Transverse colon (tissue), 4 donors: ENCODE measurements at regions not wholly inside any gene's neighbourhood (a gene's known extent, or its start where the extent isn't known, plus 50 kb on each side); places are given as distances from the start of the nearest gene placed in this dataset.

ENCODE experiments used
- DNase-seq: peaks from one replicate; pipeline ENCODE4 v3.0.0-alpha.2; 2019
- H3K27ac ChIP-seq, 4 donors: fragments of 200-600 bp; sonication (generic); 2 replicates each; pipeline ENCODE4 v1.5.1; 2016 to 2018; ENCODE audit warnings: inconsistent platforms in 4 of 4
- H3K27me3 ChIP-seq: fragments of 200-600 bp; sonication (generic); 2 replicates; pipeline ENCODE4 v1.5.1; 2017; ENCODE audit warnings: inconsistent platforms
- H3K36me3 ChIP-seq, 4 donors: fragments of 200-600 bp; sonication (generic); 2 replicates each; pipeline ENCODE4 v1.5.1; 2017 to 2019; ENCODE audit warnings: inconsistent platforms in 4 of 4
- H3K4me1 ChIP-seq, 4 donors: fragments of 200-600 bp; sonication (generic); 2 replicates each; pipeline ENCODE4 v1.5.1; 2017 to 2020; ENCODE audit warnings: inconsistent platforms in 4 of 4
- H3K4me3 ChIP-seq, 4 donors: fragments of 200-600 bp; sonication (generic); 1 replicate in 1 of 4; 2 replicates in 3 of 4; pipeline versions ENCODE4 v1.5.1 to v1.6.1; 2017 to 2019; ENCODE audit warnings: inconsistent platforms in 4 of 4
- H3K9me3 ChIP-seq, 2 donors: fragments of 200-600 bp; sonication (generic); 2 replicates each; pipeline ENCODE4 v1.5.1; 2017 to 2019; ENCODE audit warnings: inconsistent platforms in 2 of 2
- CTCF ChIP-seq, 5 experiments: fragments of 200-600 bp in 3 of 5; fragments of 450-650 bp in 2 of 5; sonication (generic) in 3 of 5; IDR thresholded peaks; 1 replicate in 2 of 5; 2 replicates in 3 of 5; pipeline ENCODE4 v1.5.1; 2016 to 2017; ENCODE audit warnings: antibody characterized with exemption in 5 of 5, inconsistent platforms in 3 of 5, mild to moderate bottlenecking in 2 of 5, moderate library complexity in 1 of 5
- EP300 ChIP-seq: sonication (generic); formaldehyde crosslinking; IDR thresholded peaks from one replicate; pipeline ENCODE4 v1.6.1; 2017; ENCODE audit warnings: antibody characterized with exemption, low read depth
- POLR2A ChIP-seq: fragments of 450-650 bp; IDR thresholded peaks from one replicate; pipeline ENCODE4 v1.6.1; 2016; ENCODE audit warnings: antibody characterized with exemption, mild to moderate bottlenecking, moderate library complexity
- POLR2AphosphoS5 ChIP-seq, 3 donors: sonication (generic); formaldehyde crosslinking; IDR thresholded peaks; one replicate each; pipeline ENCODE4 v1.6.1; 2016; ENCODE audit warnings: antibody characterized with exemption in 3 of 3
- WGBS, 2 donors: methylation state at CpG; one replicate each; pipeline ENCODE4 v1.1.5; 2018; ENCODE audit warnings: low coverage in 1 of 2; 5-methylcytosine and 5-hydroxymethylcytosine counted together
- in situ Hi-C, 4 donors: fragments of 200-750 bp; cut with MboI; loops; one replicate each; pipeline versions ENCODE4 v1.15.0 to v1.15.1; 2017; ENCODE audit warnings: low sequenced_read_pairs in 3 of 4, low pct_ligation_motif_present in 1 of 4, low pct_unique_long_range_greater_than_20kb in 1 of 4
- intact Hi-C: fragments of 100-400 bp; cut with DNase I; formaldehyde crosslinking; loops from one replicate; pipeline ENCODE4 v1.15.1; 2023; ENCODE audit warnings: low total_unique reads

GRCh38 chr7:114755856-114756255 is 166.0 kb upstream of the MDFIC start:
- no peak for DNase-seq
- H3K4me3 ChIP-seq, result no peak overlapping the region

GRCh38 chr7:114758661-114759227 is 163.2 kb upstream of the MDFIC start:
- in situ Hi-C loops, result no loop called here
- H3K36me3 ChIP-seq, result no peaks in the 10 kb centered on the region
- no peak overlapping the region for H3K27ac ChIP-seq
- no peaks in the 10 kb centered on the region for H3K27me3 ChIP-seq
- intact Hi-C loops, result no loop called here
- H3K4me1 ChIP-seq, result peaks cover 0 to 7% (median 0%) of the 10 kb centered on the region in 4 donors
- H3K9me3 ChIP-seq, result no peaks in the 10 kb centered on the region
- WGBS, 2 donors, result 65 to 67% methylated on average over 4 of the region's 4 CpGs
- no peak overlapping the region for H3K4me3 ChIP-seq
- DNase-seq, result no peak
- no peak for TF ChIP-seq POLR2A
- no peak for TF ChIP-seq POLR2AphosphoS5 (IDR thresholded peaks at IDR 0.05)
- TF ChIP-seq EP300, result no peak
- TF ChIP-seq CTCF (IDR thresholded peaks at IDR 0.05), result no peak

More at GRCh38 chr7:114755856-114756255, 166.0 kb upstream of the MDFIC start:
- intact Hi-C loops (no loop called here), in situ Hi-C loops (no loop called here)
- TF ChIP-seq POLR2A (no peak), CTCF (IDR thresholded peaks at IDR 0.05) (no peak), POLR2AphosphoS5 (IDR thresholded peaks at IDR 0.05) (no peak), EP300 (no peak)
- no peaks in the 10 kb centered on the region for H3K9me3 ChIP-seq
- H3K27me3 ChIP-seq, result no peaks in the 10 kb centered on the region
- H3K27ac ChIP-seq, result no peak overlapping the region
- no peaks in the 10 kb centered on the region for H3K36me3 ChIP-seq
- H3K4me1 ChIP-seq, result peaks cover 0 to 7% (median 0%) of the 10 kb centered on the region in 4 donors
- 45% methylated on average over 4 of the region's 4 CpGs for WGBS, 2 donors

GRCh38 chr7:114759347-114760062 is 162.4 kb upstream of the MDFIC start:
- no peak for DNase-seq
- H3K27ac ChIP-seq, result no peak overlapping the region

GRCh38 chr7:114760477-114760876 is 161.4 kb upstream of the MDFIC start:
- H3K4me3 ChIP-seq, result no peak overlapping the region
- 66 to 78% methylated on average over 2 of the region's 2 CpGs for WGBS, 2 donors
- no peaks in the 10 kb centered on the region for H3K27me3 ChIP-seq
- H3K9me3 ChIP-seq, result no peaks in the 10 kb centered on the region
- TF ChIP-seq POLR2AphosphoS5 (IDR thresholded peaks at IDR 0.05), result no peak
- TF ChIP-seq EP300, result no peak
- TF ChIP-seq POLR2A, result no peak
- TF ChIP-seq CTCF (IDR thresholded peaks at IDR 0.05), result no peak
- intact Hi-C loops, result no loop called here
- no peak overlapping the region for H3K27ac ChIP-seq
- no peak for DNase-seq
- peaks cover 0 to 7% (median 0%) of the 10 kb centered on the region in 4 donors for H3K4me1 ChIP-seq
- H3K36me3 ChIP-seq, result no peaks in the 10 kb centered on the region
- in situ Hi-C loops, result no loop called here

More at GRCh38 chr7:114759347-114760062, 162.4 kb upstream of the MDFIC start:
- 69% methylated on average over 2 of the region's 2 CpGs for WGBS, 2 donors
- Histone ChIP-seq H3K4me3 (no peak overlapping the region), H3K36me3 (no peaks in the 10 kb centered on the region), H3K9me3 (no peaks in the 10 kb centered on the region), H3K4me1 (peaks cover 0 to 7% (median 0%) of the 10 kb centered on the region in 4 donors), H3K27me3 (no peaks in the 10 kb centered on the region)
- TF ChIP-seq CTCF (IDR thresholded peaks at IDR 0.05) (no peak), POLR2AphosphoS5 (IDR thresholded peaks at IDR 0.05) (no peak), POLR2A (no peak)
- intact Hi-C loops (no loop called here), in situ Hi-C loops (no loop called here)
